Heart right ventricle (tissue), 16 donors: ENCODE measurements at regions not wholly inside any gene's neighbourhood (a gene's known extent, or its start where the extent isn't known, plus 50 kb on each side); places are given as distances from the start of the nearest gene placed in this dataset.

Experiments used
- ATAC-seq, 8 donors: fragments of 200-7000 bp; cut with Tn5 transposase; one replicate each; pipeline ENCODE4 v1.9.1; 2020; ENCODE audit warnings: mild to moderate bottlenecking in 8 of 8, moderate library complexity in 8 of 8, moderate number of reproducible peaks in 1 of 8
- DNase-seq, 2 donors: peaks; one replicate each; pipeline ENCODE4 v3.0.0-alpha.2; 2020
- H3K27ac ChIP-seq, 10 donors: fragments of 200-600 bp; sonication (generic) in 2 of 10; one replicate each; pipeline versions ENCODE4 v1.5.0 to v1.8.0; 2020 to 2022; ENCODE audit warnings: mild to moderate bottlenecking in 3 of 10
- H3K27me3 ChIP-seq, 7 donors: fragments of 200-600 bp; one replicate each; pipeline ENCODE4 v1.8.0; 2021 to 2022; ENCODE audit warnings: mild to moderate bottlenecking in 2 of 7
- H3K36me3 ChIP-seq, 9 donors: fragments of 200-600 bp; sonication (generic) in 1 of 9; one replicate each; pipeline versions ENCODE4 v1.5.0 to v1.8.0; 2020 to 2022; ENCODE audit warnings: mild to moderate bottlenecking in 2 of 9
- H3K4me1 ChIP-seq, 9 donors: fragments of 200-600 bp; sonication (generic) in 1 of 9; one replicate each; pipeline versions ENCODE4 v1.5.0 to v1.8.0; 2020 to 2022; ENCODE audit warnings: mild to moderate bottlenecking in 4 of 9
- H3K4me3 ChIP-seq, 10 donors: fragments of 200-600 bp; sonication (generic) in 2 of 10; one replicate each; pipeline versions ENCODE4 v1.5.0 to v1.8.0; 2020 to 2022; ENCODE audit warnings: mild to moderate bottlenecking in 7 of 10, moderate library complexity in 2 of 10
- H3K9me3 ChIP-seq, 11 donors: fragments of 200-600 bp in 10 of 11; sonication (generic) in 2 of 11; one replicate each; pipeline versions ENCODE4 v1.5.0 to v1.8.0; 2013 to 2022; ENCODE audit warnings: mild to moderate bottlenecking in 2 of 11, control low read depth in 1 of 11, moderate library complexity in 1 of 11
- CTCF ChIP-seq, 9 donors: fragments of 200-600 bp; sonication (generic) in 2 of 9; IDR thresholded peaks; one replicate each; pipeline versions ENCODE4 v1.5.0 to v1.8.0; 2021 to 2022; ENCODE audit warnings: antibody characterized with exemption in 9 of 9, mild to moderate bottlenecking in 5 of 9, moderate library complexity in 1 of 9
- WGBS, 2 donors: extraction: QIAGEN DNeasy Blood & Tissue Kit; methylation state at CpG; one replicate each; pipeline ENCODE4 v1.1.7; 2013; ENCODE audit warnings: inconsistent platforms in 1 of 2; 5-methylcytosine and 5-hydroxymethylcytosine counted together
- intact Hi-C, 10 donors: fragments of 100-400 bp; cut with DNase I; formaldehyde crosslinking; loops; one replicate each; pipeline versions ENCODE4 v1.11.1 to v1.14.2; 2022
- donor health status: Arrhythmogenic right ventricular cardiomyopathy.
- donor health status: ischemic (EF 13 %, LVEDD 7.1; RV severe dilation, severe dysfunction).
- donor health status: healthy with polysubstance abuse.
- donor health status: DM: no; HTN: yes; CAD: no.
- donor health status: DM: no; HTN: no; CAD: no.
- donor health status: ischemic (EF 25% LVEDD 6.9; RV normal size, moderate dysfunction).
- donor health status: ischemic (EF 25% LVEDD 5.7; RV mildly dilated, moderate dysfunction).
- donor health status: healthy.
- donor health status: DM: yes; HTN: yes; CAD: no.
- donor health status: Ischemic cardiomyopathy.
- donor health status: ischemic (EF 35%, LVEDD 5.7; RV mildly dilated, moderate dysfunction).
- donor health status: nonischemic (EF 11% LVEDD 7.7; RV severe dilation, severe dysfunction).
- donor health status: DM: yes; HTN: yes; CAD: no.
- donor health status: PGD.
- donor health status: ischemic (EF 29% LVEDD 5.4; RV normal size, mild dysfunction).
- donor health status: nonischemic (EF 23%, LVEDD 6.1; RV moderate dilation, normal function).

- peaks cover 0 to 42% (median 19%) of the 10 kb centered on the region in 9 donors for H3K4me1 ChIP-seq
- H3K9me3 ChIP-seq = peaks cover 0 to 29% (median 10%) of the 10 kb centered on the region in 11 donors
- 84 to 92% methylated on average over 1 of the region's 1 CpG for WGBS, 2 donors
- H3K4me3 ChIP-seq = no peak overlapping the region
- H3K27me3 ChIP-seq = no peaks in the 10 kb centered on the region
- H3K27ac ChIP-seq = no peak overlapping the region
- DNase-seq (no peak), ATAC-seq (no peak)
- intact Hi-C loops = no loop called here
- no peak for TF ChIP-seq CTCF (IDR thresholded peaks at IDR 0.05)
- no peaks in the 10 kb centered on the region for H3K36me3 ChIP-seq
Observed at GRCh38 chr16:54526087-54526486, 239.5 kb upstream of the IRX3 start.

- Histone ChIP-seq H3K36me3 (no peaks in the 10 kb centered on the region), H3K4me1 (peaks cover 0 to 42% (median 19%) of the 10 kb centered on the region in 9 donors), H3K9me3 (peaks cover 0 to 29% (median 10%) of the 10 kb centered on the region in 11 donors), H3K27me3 (no peaks in the 10 kb centered on the region), H3K4me3 (no peak overlapping the region), H3K27ac (peak overlapping the region in 1 of 10 donors; percentile 37)
- no peak for DNase-seq
- no peak for TF ChIP-seq CTCF (IDR thresholded peaks at IDR 0.05)
- ATAC-seq = peak in 6 of 8 donors; percentile 32 to 86 (median 51)
- intact Hi-C loops = no loop called here
- WGBS, 2 donors = 39 to 56% methylated on average over 4 of the region's 4 CpGs
Observed at GRCh38 chr16:54525104-54525503, 238.5 kb upstream of the IRX3 start.

GRCh38 chr16:54522584-54522983 is 236.0 kb upstream of the IRX3 start:
- peaks cover 0 to 42% (median 19%) of the 10 kb centered on the region in 9 donors for H3K4me1 ChIP-seq
- peak overlapping the region in 3 of 10 donors; percentile 18 to 45 (median 22) for H3K27ac ChIP-seq
- TF ChIP-seq CTCF (IDR thresholded peaks at IDR 0.05) = no peak
- H3K27me3 ChIP-seq = no peaks in the 10 kb centered on the region
- H3K36me3 ChIP-seq = no peaks in the 10 kb centered on the region
- DNase-seq (peak in 1 of 2 donors; percentile 56), ATAC-seq (peak in 6 of 8 donors; percentile 20 to 89 (median 69))
- peaks cover 0 to 33% (median 11%) of the 10 kb centered on the region in 11 donors for H3K9me3 ChIP-seq
- H3K4me3 ChIP-seq = no peak overlapping the region
- 38 to 63% methylated on average over 5 of the region's 5 CpGs for WGBS, 2 donors
- intact Hi-C loops = no loop called here

GRCh38 chr16:54521327-54521726 is 234.7 kb upstream of the IRX3 start:
- Histone ChIP-seq H3K4me1 (peaks cover 0 to 42% (median 19%) of the 10 kb centered on the region in 9 donors), H3K4me3 (no peak overlapping the region), H3K36me3 (no peaks in the 10 kb centered on the region), H3K9me3 (peaks cover 0 to 24% (median 10%) of the 10 kb centered on the region in 11 donors), H3K27ac (peak overlapping the region in 1 of 10 donors; percentile 45), H3K27me3 (no peaks in the 10 kb centered on the region)
- no peak for TF ChIP-seq CTCF (IDR thresholded peaks at IDR 0.05)
- intact Hi-C loops = no loop called here
- DNase-seq = no peak
- WGBS, 2 donors = 54 to 70% methylated on average over 2 of the region's 2 CpGs
- ATAC-seq = peak in 1 of 8 donors; percentile 54
